Thoracic aorta (tissue), 2 donors: ENCODE measurements at regions not wholly inside any gene's neighbourhood (a gene's known extent, or its start where the extent isn't known, plus 50 kb on each side); places are given as distances from the start of the nearest gene placed in this dataset.

Experiments
- ATAC-seq: fragments of 150-250 bp; one replicate; pipeline ENCODE4 v1.8.0; 2017; ENCODE audit warnings: low read depth; ENCODE audit not compliant: insufficient number of reproducible peaks, low FRiP score
- DNase-seq: peaks from one replicate; pipeline ENCODE4 v3.0.0-alpha.2; 2020; ENCODE audit warnings: low spot score
- H3K27ac ChIP-seq, 2 donors: fragments of 200-600 bp; sonication (generic); 1 replicate in 1 of 2; 2 replicates in 1 of 2; pipeline ENCODE4 v1.5.1; 2016; ENCODE audit warnings: mild to moderate bottlenecking in 2 of 2, moderate library complexity in 2 of 2
- H3K27me3 ChIP-seq: fragments of 200-600 bp; sonication (generic); replicated peaks from 2 replicates; pipeline ENCODE4 v1.6.0; 2016; ENCODE audit warnings: mild to moderate bottlenecking; ENCODE audit not compliant: insufficient read depth
- H3K36me3 ChIP-seq: fragments of 200-600 bp; sonication (generic); one replicate; pipeline ENCODE4 v1.5.1; 2016
- H3K4me1 ChIP-seq, 2 donors: fragments of 200-600 bp; sonication (generic); 1 replicate in 1 of 2; 2 replicates in 1 of 2; pipeline versions ENCODE4 v1.5.1 to v1.6.0; 2016; ENCODE audit warnings: low read depth in 2 of 2, mild to moderate bottlenecking in 1 of 2; ENCODE audit not compliant: control insufficient read depth in 1 of 2
- H3K4me3 ChIP-seq: fragments of 200-600 bp; sonication (generic); 2 replicates; pipeline ENCODE4 v1.5.1; 2016; ENCODE audit warnings: mild to moderate bottlenecking
- H3K9me3 ChIP-seq: fragments of 200-600 bp; sonication (generic); 2 replicates; pipeline ENCODE4 v1.5.1; 2016
- TF ChIP-seq, protein P1 (sequence below): fragments of 200-600 bp; sonication (generic); IDR thresholded peaks from one replicate; pipeline ENCODE4 v1.5.1; 2019; ENCODE audit warnings: antibody characterized with exemption

GRCh38 chr15:81747026-81747425 is 298.8 kb downstream of the MEX3B start:
- Histone ChIP-seq H3K9me3 (no peaks in the 10 kb centered on the region), H3K4me3 (no peak overlapping the region), H3K4me1 (no peaks in the 10 kb centered on the region), H3K27me3 (no peaks in the 10 kb centered on the region), H3K27ac (no peak overlapping the region), H3K36me3 (no peaks in the 10 kb centered on the region)
- TF ChIP-seq, protein P1, sequence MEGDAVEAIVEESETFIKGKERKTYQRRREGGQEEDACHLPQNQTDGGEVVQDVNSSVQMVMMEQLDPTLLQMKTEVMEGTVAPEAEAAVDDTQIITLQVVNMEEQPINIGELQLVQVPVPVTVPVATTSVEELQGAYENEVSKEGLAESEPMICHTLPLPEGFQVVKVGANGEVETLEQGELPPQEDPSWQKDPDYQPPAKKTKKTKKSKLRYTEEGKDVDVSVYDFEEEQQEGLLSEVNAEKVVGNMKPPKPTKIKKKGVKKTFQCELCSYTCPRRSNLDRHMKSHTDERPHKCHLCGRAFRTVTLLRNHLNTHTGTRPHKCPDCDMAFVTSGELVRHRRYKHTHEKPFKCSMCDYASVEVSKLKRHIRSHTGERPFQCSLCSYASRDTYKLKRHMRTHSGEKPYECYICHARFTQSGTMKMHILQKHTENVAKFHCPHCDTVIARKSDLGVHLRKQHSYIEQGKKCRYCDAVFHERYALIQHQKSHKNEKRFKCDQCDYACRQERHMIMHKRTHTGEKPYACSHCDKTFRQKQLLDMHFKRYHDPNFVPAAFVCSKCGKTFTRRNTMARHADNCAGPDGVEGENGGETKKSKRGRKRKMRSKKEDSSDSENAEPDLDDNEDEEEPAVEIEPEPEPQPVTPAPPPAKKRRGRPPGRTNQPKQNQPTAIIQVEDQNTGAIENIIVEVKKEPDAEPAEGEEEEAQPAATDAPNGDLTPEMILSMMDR: no peak
- no peak for DNase-seq
- ATAC-seq: no peak

DNA sequence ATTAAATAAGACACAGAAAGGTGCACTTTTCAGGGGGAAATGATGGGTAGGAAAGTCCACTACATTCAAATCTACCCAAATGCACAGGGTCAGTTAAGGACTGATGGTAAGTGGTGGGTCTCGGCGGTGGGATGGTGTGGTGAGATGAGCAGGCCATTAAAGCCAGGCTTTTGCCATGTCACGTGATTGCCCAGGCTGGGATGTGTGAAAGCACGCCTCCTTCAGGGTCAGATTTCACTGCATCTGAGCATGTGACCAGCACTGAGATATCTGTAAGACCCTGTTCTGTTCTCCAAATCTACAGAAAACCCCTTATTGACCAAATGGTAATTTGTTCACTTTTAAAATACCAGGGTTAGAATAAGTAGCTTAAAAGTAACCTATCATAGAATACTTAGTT is 301.5 kb downstream of the MEX3B start:
- Histone ChIP-seq H3K4me3 (no peak overlapping the region), H3K9me3 (no peaks in the 10 kb centered on the region), H3K4me1 (no peaks in the 10 kb centered on the region), H3K36me3 (no peaks in the 10 kb centered on the region), H3K27me3 (no peaks in the 10 kb centered on the region), H3K27ac (no peak overlapping the region)
- DNase-seq (no peak), ATAC-seq (no peak)
- TF ChIP-seq, protein P1: no peak

GRCh38 chr15:81740416-81740815 is 305.4 kb downstream of the MEX3B start:
- no peak for ATAC-seq
- Histone ChIP-seq H3K4me1 (no peaks in the 10 kb centered on the region), H3K9me3 (no peaks in the 10 kb centered on the region), H3K27me3 (no peaks in the 10 kb centered on the region), H3K27ac (no peak overlapping the region), H3K36me3 (no peaks in the 10 kb centered on the region), H3K4me3 (no peak overlapping the region)
- DNase-seq: no peak
- TF ChIP-seq, protein P1: no peak

- ATAC-seq (no peak), DNase-seq (no peak)
- H3K4me1 ChIP-seq: no peaks in the 10 kb centered on the region
- H3K27me3 ChIP-seq: no peaks in the 10 kb centered on the region
- TF ChIP-seq, protein P1: no peak
- no peaks in the 10 kb centered on the region for H3K9me3 ChIP-seq
- no peaks in the 10 kb centered on the region for H3K36me3 ChIP-seq
- H3K27ac ChIP-seq: no peak overlapping the region
- H3K4me3 ChIP-seq: no peak overlapping the region
Observed at GRCh38 chr15:81729340-81729739, 316.5 kb downstream of the MEX3B start.

GRCh38 chr15:81728726-81729125 is 317.1 kb downstream of the MEX3B start:
- Histone ChIP-seq H3K9me3 (no peaks in the 10 kb centered on the region), H3K4me3 (no peak overlapping the region), H3K27ac (no peak overlapping the region), H3K4me1 (no peaks in the 10 kb centered on the region), H3K27me3 (no peaks in the 10 kb centered on the region), H3K36me3 (no peaks in the 10 kb centered on the region)
- no peak for ATAC-seq
- no peak for DNase-seq
- TF ChIP-seq, protein P1: no peak
